LNCAP (cell line): ENCODE measurements at regions not wholly inside any gene's neighbourhood (a gene's known extent, or its start where the extent isn't known, plus 50 kb on each side); places are given as distances from the start of the nearest gene placed in this dataset.

Source experiments
- CTCF ChIP-seq: fragments of 450-650 bp; IDR thresholded peaks from 2 replicates; pipeline ENCODE4 v1.5.1; 2017; ENCODE audit warnings: mild to moderate bottlenecking

GRCh38 chr6:105881608-105882007, 204.5 kb upstream of the PRDM1 start:
- no peak for TF ChIP-seq CTCF

GRCh38 chr6:105880030-105880492, 206.1 kb upstream of the PRDM1 start:
- TF ChIP-seq CTCF = no peak

GRCh38 chr6:105879146-105879545, 207.0 kb upstream of the PRDM1 start:
- no peak for TF ChIP-seq CTCF

- TF ChIP-seq CTCF = no peak
These were observed 210.0 kb upstream of the PRDM1 start for GRCh38 chr6:105875974-105876640.

- TF ChIP-seq CTCF = no peak
These were observed 211.1 kb upstream of the PRDM1 start for GRCh38 chr6:105874835-105875626.

GRCh38 chr6:105873799-105874198, 212.3 kb upstream of the PRDM1 start:
- TF ChIP-seq CTCF = no peak

- no peak for TF ChIP-seq CTCF
These were observed 212.9 kb upstream of the PRDM1 start for GRCh38 chr6:105873211-105873704.
